ENCODE measurements at regions not wholly inside any gene's neighbourhood (a gene's known extent, or its start where the extent isn't known, plus 50 kb on each side); places are given as distances from the start of the nearest gene placed in this dataset.

DNA sequence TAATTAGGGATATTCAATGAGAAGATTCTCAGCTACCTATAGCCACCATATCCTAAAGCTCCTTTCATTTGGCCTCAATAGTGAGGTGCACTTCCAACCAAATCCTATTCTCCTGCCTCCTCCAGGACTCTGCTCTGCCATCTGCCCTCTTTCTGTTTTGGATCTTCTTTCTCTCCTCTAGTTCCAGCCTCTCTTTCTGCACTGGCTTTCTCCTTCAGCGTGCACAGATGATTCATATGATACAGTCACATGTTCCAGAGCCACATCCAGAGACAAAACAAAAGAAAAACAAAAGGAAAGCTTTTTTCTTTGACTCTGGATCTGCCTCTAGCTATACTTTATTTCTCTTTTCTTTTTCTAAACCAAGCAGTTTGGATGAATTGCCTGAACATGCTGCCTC is 531.9 kb upstream of the MAN1A1 start:
- H3K4me1 ChIP-seq: no peaks in the 10 kb centered on the region
- no peaks in the 10 kb centered on the region for H3K36me3 ChIP-seq
- DNase-seq: no peak
- no peaks in the 10 kb centered on the region for H3K27me3 ChIP-seq
- H3K9me3 ChIP-seq: no peaks in the 10 kb centered on the region
- TF ChIP-seq, protein P1, sequence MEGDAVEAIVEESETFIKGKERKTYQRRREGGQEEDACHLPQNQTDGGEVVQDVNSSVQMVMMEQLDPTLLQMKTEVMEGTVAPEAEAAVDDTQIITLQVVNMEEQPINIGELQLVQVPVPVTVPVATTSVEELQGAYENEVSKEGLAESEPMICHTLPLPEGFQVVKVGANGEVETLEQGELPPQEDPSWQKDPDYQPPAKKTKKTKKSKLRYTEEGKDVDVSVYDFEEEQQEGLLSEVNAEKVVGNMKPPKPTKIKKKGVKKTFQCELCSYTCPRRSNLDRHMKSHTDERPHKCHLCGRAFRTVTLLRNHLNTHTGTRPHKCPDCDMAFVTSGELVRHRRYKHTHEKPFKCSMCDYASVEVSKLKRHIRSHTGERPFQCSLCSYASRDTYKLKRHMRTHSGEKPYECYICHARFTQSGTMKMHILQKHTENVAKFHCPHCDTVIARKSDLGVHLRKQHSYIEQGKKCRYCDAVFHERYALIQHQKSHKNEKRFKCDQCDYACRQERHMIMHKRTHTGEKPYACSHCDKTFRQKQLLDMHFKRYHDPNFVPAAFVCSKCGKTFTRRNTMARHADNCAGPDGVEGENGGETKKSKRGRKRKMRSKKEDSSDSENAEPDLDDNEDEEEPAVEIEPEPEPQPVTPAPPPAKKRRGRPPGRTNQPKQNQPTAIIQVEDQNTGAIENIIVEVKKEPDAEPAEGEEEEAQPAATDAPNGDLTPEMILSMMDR (IDR thresholded peaks at IDR 0.05): no peak
- H3K4me3 ChIP-seq: no peak overlapping the region
- no peak overlapping the region for H3K27ac ChIP-seq
- intact Hi-C loops (cut with DNase I; ENCODE audit: low total_unique reads): no loop called here

DNA sequence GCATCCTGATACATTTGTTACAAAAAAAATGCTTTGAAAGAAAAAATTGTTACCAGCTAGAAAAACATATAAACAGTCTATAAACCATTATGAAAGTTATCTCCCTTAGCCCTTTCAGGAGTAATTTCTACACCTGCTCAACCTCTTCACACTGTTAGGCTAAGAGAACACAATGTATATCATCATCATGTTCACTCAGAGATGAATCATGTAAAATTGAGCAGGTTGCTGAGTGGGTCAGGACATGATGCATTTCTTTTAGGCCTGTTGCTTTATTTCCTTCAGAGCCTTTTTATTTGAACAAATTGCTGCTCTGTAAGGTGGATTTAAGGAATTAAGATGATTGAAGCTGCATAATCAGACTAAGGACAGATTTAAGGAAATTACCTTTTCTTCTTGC is 531.3 kb upstream of the MAN1A1 start:
- Histone ChIP-seq H3K27ac (no peak overlapping the region), H3K36me3 (no peaks in the 10 kb centered on the region), H3K27me3 (no peaks in the 10 kb centered on the region), H3K9me3 (no peaks in the 10 kb centered on the region), H3K4me3 (no peak overlapping the region), H3K4me1 (no peaks in the 10 kb centered on the region)
- intact Hi-C loops (cut with DNase I; ENCODE audit: low total_unique reads): no loop called here
- no peak for DNase-seq
- TF ChIP-seq, protein P1 (IDR thresholded peaks at IDR 0.05): no peak

DNA sequence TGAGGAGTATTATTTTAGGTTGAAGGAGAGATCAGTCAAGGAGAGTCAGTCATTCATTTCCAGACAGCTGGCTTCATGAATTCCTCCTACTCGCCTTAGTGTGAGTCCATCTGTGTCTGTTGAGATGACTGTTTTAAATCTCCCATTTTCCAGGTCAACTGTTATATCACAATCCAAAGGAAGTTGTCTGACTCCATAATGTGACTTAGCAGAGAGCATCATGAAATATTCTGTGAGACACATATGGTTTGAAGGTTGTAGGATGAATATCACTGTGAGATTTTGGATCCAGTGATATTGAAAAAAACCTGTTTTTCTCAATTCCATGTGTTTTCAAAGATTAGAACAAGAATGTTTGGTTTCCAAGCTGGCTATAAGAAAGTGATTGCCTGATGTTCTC is 530.2 kb upstream of the MAN1A1 start:
- TF ChIP-seq, protein P1 (IDR thresholded peaks at IDR 0.05): no peak
- Histone ChIP-seq H3K4me1 (no peaks in the 10 kb centered on the region), H3K9me3 (no peaks in the 10 kb centered on the region), H3K4me3 (no peak overlapping the region), H3K27ac (no peak overlapping the region), H3K27me3 (no peaks in the 10 kb centered on the region), H3K36me3 (no peaks in the 10 kb centered on the region)
- DNase-seq: no peak
- intact Hi-C loops (cut with DNase I; ENCODE audit: low total_unique reads): no loop called here

DNA sequence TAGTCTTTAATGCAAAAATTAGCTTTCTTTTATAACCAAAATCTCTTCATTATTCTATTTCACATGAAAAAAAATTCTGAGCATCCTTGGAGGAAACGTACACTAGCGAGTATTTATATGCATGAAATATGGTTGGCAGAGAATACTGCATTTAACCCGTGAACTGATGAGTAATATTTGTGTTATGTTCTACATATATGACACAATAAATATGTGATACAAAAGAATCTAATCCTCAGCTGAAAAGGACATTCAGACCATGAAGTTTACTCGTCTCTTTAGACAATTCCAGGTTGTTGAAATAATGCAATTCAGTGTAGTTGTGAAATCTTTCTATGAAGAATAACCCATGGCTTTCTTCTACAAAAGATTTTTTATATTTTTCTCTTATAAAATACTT is 524.8 kb upstream of the MAN1A1 start:
- TF ChIP-seq, protein P1 (IDR thresholded peaks at IDR 0.05): no peak
- Histone ChIP-seq H3K9me3 (no peaks in the 10 kb centered on the region), H3K4me3 (no peak overlapping the region), H3K27ac (no peak overlapping the region), H3K27me3 (no peaks in the 10 kb centered on the region), H3K36me3 (no peaks in the 10 kb centered on the region), H3K4me1 (no peaks in the 10 kb centered on the region)
- DNase-seq: no peak
- intact Hi-C loops (cut with DNase I; ENCODE audit: low total_unique reads): no loop called here

DNA sequence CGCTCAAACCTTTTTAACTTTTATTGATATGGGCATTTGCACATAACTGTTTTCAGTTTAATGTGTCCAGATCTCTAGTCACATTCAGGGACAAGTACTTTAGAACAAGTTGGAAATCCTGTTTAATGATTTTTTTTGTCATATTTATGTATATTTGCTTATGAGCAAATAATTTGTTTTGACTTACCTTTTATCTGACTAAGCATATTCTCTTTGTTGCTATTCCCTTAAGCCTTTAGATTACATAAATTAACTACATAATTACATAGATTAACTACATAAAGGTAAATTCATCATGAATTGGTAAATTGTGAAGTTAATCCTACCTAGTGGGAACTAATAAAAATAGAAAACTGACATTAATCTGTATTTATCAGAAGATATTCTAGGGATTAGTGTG is 523.5 kb upstream of the MAN1A1 start:
- TF ChIP-seq, protein P1 (IDR thresholded peaks at IDR 0.05): no peak
- Histone ChIP-seq H3K4me3 (no peak overlapping the region), H3K9me3 (no peaks in the 10 kb centered on the region), H3K27ac (no peak overlapping the region), H3K36me3 (no peaks in the 10 kb centered on the region), H3K27me3 (no peaks in the 10 kb centered on the region), H3K4me1 (no peaks in the 10 kb centered on the region)
- intact Hi-C loops (cut with DNase I; ENCODE audit: low total_unique reads): no loop called here
- no peak for DNase-seq

DNA sequence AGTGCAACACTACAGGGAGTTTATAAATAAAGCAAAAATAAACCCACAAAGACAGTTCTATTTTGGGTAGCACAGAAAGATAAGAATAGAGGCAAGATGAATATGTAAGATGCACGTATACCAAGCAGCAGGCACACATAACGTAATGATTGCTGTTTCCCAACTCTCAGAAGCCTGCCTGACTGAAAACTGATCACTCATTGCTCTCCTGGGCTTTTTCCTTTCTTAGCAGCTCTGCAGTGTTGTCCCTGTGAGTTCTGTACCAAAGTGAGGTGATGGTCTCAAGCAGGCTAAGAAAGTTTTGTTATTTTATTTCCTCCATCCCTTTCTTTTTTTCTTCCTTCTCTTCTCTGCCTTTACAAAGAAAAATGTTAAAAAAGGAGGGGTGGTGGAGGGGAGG is 522.0 kb upstream of the MAN1A1 start:
- Histone ChIP-seq H3K4me1 (no peaks in the 10 kb centered on the region), H3K36me3 (no peaks in the 10 kb centered on the region), H3K4me3 (no peak overlapping the region), H3K9me3 (peaks cover 0 to 6% (median 5%) of the 10 kb centered on the region in 3 donors), H3K27ac (no peak overlapping the region), H3K27me3 (no peaks in the 10 kb centered on the region)
- TF ChIP-seq, protein P1 (IDR thresholded peaks at IDR 0.05): no peak
- DNase-seq: no peak
- intact Hi-C loops (cut with DNase I; ENCODE audit: low total_unique reads): no loop called here

Measured in tibial artery (tissue), 4 donors.